Activated naive CD8-positive, alpha-beta T cell (primary cell): ENCODE measurements at regions not wholly inside any gene's neighbourhood (a gene's known extent, or its start where the extent isn't known, plus 50 kb on each side); places are given as distances from the start of the nearest gene placed in this dataset.

Experiments used
- H3K27ac Mint-ChIP-seq: one replicate; pipeline ENCODE4 v1.8.0; 2021; ENCODE audit warnings: mixed read lengths
- H3K27me3 Mint-ChIP-seq: one replicate; pipeline ENCODE4 v1.8.0; 2021; ENCODE audit warnings: mixed read lengths
- H3K36me3 Mint-ChIP-seq: one replicate; pipeline ENCODE4 v1.8.0; 2021; ENCODE audit warnings: mixed read lengths
- H3K4me1 Mint-ChIP-seq: one replicate; pipeline ENCODE4 v1.8.0; 2021; ENCODE audit warnings: low read depth, mixed read lengths
- H3K4me3 Mint-ChIP-seq: one replicate; pipeline ENCODE4 v1.8.0; 2021; ENCODE audit warnings: mild to moderate bottlenecking, mixed read lengths
- H3K9me3 Mint-ChIP-seq: one replicate; pipeline ENCODE4 v1.8.0; 2021; ENCODE audit warnings: low read depth, mixed read lengths

DNA sequence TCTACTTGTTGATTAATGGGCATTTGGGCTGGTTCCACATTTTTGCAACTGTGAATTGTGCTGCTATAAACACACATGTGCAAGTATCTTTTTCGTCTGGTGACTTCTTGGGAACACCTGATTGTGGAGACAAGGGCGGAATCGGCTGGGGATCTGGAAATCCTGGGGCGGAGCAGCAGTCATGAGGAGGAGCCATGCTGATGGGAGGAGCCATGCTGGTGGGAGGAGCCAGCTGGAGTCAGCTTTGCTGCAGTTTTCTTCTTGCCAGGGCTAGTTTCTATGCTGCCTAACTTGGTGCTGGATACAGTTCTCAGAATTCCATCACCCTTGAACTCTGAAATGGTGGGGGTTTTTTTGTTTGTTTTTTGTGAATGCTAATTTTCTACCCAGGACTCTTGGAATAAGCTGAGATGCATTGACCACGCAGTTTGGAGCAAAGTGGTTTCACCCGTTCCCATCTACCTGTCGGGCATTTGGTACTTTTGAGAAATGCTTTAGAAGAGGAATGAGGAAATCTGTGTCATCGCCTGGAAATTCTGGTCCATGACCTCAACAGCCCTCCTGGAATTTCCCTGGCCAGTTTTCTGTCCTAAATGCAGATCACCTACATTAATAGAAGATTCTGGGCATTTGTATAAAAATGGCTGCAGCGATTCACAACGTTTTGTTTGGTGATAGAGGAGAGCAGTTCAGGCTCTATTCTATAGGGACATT is 217.4 kb upstream of the ZFHX3 start:
- Mint-ChIP-seq H3K27ac (no peak overlapping the region), H3K4me1 (no peaks in the 10 kb centered on the region), H3K36me3 (no peaks in the 10 kb centered on the region), H3K4me3 (no peak overlapping the region), H3K27me3 (no peaks in the 10 kb centered on the region), H3K9me3 (no peaks in the 10 kb centered on the region)

DNA sequence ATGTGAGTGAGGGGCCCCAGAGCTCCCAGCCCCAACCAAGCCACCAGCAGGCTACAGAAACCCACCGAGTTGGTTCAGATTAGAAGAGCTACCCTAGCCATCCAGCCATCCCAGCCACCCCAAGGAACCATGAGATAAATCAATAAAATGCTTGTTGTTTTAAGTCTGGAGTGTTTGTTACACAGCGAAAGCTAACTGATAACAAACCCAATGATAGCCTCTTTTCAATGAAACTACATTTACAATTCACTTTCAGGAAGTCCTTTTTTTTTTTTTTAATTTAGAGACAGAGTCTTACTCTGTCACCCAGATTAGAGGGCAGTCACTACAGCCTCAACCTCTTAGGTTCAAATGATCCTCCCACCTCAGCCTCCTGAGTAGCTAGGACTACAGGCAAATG is 215.0 kb upstream of the ZFHX3 start:
- H3K9me3 Mint-ChIP-seq = no peaks in the 10 kb centered on the region
- no peaks in the 10 kb centered on the region for H3K36me3 Mint-ChIP-seq
- no peak overlapping the region for H3K27ac Mint-ChIP-seq
- no peaks in the 10 kb centered on the region for H3K27me3 Mint-ChIP-seq
- H3K4me1 Mint-ChIP-seq = no peaks in the 10 kb centered on the region
- H3K4me3 Mint-ChIP-seq = no peak overlapping the region

DNA sequence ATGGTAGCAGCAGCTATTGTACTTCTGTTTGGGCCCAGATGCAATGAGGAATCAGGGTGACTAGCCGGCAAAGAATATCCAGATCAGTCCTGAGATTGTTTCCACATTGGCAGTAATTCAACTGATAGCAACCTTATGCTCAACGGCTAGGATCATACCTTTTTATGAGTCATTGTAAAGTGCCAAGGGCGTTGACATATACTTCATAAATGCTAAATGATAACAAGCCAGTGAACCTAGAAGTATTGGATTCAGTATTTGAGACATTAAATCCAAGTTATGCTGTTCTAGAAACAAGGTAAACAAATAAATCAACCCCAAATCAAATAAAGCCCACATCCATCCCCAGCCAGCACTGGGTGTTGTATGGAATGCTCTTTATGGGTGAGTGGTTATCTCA is 207.1 kb upstream of the ZFHX3 start:
- Mint-ChIP-seq H3K27me3 (no peaks in the 10 kb centered on the region), H3K4me3 (no peak overlapping the region), H3K27ac (no peak overlapping the region), H3K4me1 (no peaks in the 10 kb centered on the region), H3K36me3 (no peaks in the 10 kb centered on the region), H3K9me3 (no peaks in the 10 kb centered on the region)

DNA sequence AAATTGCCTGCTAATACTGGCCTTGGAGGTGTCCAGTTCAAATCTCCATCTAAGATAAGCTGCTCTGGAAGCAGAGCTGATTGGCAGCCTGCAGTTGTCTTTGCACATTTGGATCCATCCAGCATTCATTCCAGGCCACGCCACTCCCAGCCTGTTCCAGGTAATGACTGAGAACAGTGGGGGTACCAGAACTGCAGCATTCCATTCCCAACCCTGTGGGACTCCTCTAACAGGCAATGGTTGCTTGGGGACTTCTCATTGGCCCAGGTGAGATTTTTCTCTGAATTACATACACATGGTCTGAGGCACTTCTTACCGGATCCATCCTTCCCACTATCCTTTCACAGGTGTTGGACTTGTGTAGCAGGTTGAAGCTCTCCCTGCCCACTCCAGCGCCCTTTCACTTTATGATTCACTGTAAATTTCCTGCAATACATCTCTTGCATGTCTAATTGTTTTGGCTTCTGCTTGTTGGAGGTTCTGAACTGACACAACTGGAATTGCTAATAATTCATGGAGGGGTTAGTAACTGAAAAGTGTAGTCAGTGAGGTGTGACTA is 206.1 kb upstream of the ZFHX3 start:
- no peak overlapping the region for H3K4me3 Mint-ChIP-seq
- H3K27me3 Mint-ChIP-seq = no peaks in the 10 kb centered on the region
- no peaks in the 10 kb centered on the region for H3K36me3 Mint-ChIP-seq
- no peaks in the 10 kb centered on the region for H3K4me1 Mint-ChIP-seq
- H3K9me3 Mint-ChIP-seq = no peaks in the 10 kb centered on the region
- H3K27ac Mint-ChIP-seq = no peak overlapping the region

DNA sequence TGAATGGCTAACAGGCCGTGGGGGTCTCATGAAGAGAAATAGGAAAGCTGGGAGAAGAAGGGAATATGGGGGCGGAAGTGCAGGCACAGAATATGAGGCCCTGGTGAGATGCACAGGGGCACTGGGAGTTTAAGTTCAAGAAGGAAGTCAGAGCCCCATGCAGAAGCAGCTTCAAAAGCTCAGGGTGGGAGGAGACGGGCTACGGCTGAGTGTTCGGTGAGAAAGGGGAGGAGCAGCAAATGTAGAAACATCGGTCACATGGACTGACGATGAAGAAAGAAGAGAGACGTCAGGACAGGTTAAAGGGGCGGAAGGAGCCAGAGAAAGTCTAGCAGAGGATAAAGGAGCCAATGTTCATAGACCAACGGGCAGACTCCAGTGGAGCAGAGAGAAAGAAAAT is 204.5 kb upstream of the ZFHX3 start:
- H3K4me3 Mint-ChIP-seq = no peak overlapping the region
- no peaks in the 10 kb centered on the region for H3K27me3 Mint-ChIP-seq
- H3K36me3 Mint-ChIP-seq = no peaks in the 10 kb centered on the region
- no peaks in the 10 kb centered on the region for H3K9me3 Mint-ChIP-seq
- no peaks in the 10 kb centered on the region for H3K4me1 Mint-ChIP-seq
- no peak overlapping the region for H3K27ac Mint-ChIP-seq

DNA sequence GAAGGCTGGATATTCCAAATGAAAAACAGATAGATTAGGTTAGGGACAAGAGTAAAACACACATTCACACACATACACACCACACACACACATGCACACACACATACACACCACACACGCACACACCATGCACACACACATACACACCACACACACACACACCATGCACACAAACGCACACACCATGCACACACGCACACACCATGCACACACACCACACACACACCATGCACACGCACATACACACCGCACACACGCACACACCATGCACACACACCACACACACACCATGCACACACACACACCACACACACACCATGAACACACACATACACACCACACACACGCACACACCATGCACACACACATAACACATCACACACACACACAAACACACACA is 203.7 kb upstream of the ZFHX3 start:
- Mint-ChIP-seq H3K4me3 (no peak overlapping the region), H3K4me1 (no peaks in the 10 kb centered on the region), H3K27ac (no peak overlapping the region), H3K9me3 (no peaks in the 10 kb centered on the region), H3K36me3 (no peaks in the 10 kb centered on the region), H3K27me3 (no peaks in the 10 kb centered on the region)

DNA sequence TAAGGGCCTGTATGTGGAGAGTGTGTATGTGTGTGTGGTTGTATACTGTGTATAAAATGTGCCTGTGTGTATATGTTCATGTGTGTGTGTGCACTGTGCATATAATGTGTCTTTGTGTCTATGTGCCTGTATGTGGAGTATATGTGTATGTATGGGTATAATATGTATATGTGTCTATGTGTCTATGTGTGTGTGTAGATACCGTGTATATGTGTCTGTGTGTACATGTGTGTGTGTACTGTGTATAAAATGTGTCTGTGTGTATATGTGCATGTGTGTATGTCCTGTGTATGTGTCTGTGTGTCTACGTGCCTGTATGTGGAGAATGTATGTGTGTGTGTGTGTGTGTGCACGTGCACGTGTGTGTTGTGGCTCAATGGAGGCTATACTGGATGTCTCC is 200.4 kb upstream of the ZFHX3 start:
- no peaks in the 10 kb centered on the region for H3K36me3 Mint-ChIP-seq
- no peak overlapping the region for H3K4me3 Mint-ChIP-seq
- no peaks in the 10 kb centered on the region for H3K27me3 Mint-ChIP-seq
- H3K27ac Mint-ChIP-seq = no peak overlapping the region
- no peaks in the 10 kb centered on the region for H3K4me1 Mint-ChIP-seq
- no peaks in the 10 kb centered on the region for H3K9me3 Mint-ChIP-seq

DNA sequence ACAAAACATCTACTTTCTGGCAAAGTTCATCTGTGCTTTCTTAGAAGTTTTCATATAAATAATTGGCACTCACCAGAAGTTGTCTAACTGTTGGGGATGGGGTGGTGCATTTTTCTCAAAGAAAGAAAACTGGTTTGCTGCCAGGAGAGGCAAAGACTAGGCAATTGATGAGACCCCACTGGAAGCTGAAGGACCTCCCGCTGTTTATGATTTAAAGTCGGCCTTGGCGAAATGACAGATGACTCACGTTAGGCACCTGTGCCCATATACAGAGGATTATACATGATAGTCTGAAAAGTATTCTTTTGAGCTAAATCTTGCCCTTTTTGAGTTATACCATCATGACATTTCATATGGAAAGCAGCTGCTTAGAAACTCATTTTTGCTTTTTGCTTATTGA is 193.0 kb upstream of the ZFHX3 start:
- Mint-ChIP-seq H3K27me3 (no peaks in the 10 kb centered on the region), H3K4me3 (no peak overlapping the region), H3K4me1 (no peaks in the 10 kb centered on the region), H3K9me3 (no peaks in the 10 kb centered on the region), H3K36me3 (no peaks in the 10 kb centered on the region), H3K27ac (no peak overlapping the region)

DNA sequence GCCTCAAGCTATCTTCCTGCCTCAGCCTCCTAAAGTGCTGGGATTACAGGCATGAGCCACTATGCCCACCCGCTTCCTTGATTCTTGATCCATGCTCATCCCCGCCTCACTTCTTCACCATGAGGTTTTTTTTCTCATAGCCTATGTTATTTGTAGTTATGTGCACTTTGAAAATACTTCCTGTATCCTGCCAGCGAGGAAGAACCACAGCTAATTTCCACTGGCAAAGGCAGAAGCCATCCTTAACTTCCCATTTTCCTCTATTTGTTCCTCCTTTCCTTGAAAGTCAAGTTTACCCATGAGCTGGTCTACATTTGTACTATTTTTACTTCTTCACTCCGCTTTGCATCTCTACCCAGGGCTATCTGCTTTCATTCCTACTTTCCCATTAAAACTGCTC is 189.7 kb upstream of the ZFHX3 start:
- no peaks in the 10 kb centered on the region for H3K4me1 Mint-ChIP-seq
- H3K36me3 Mint-ChIP-seq = no peaks in the 10 kb centered on the region
- H3K4me3 Mint-ChIP-seq = no peak overlapping the region
- no peaks in the 10 kb centered on the region for H3K27me3 Mint-ChIP-seq
- no peaks in the 10 kb centered on the region for H3K9me3 Mint-ChIP-seq
- no peak overlapping the region for H3K27ac Mint-ChIP-seq

DNA sequence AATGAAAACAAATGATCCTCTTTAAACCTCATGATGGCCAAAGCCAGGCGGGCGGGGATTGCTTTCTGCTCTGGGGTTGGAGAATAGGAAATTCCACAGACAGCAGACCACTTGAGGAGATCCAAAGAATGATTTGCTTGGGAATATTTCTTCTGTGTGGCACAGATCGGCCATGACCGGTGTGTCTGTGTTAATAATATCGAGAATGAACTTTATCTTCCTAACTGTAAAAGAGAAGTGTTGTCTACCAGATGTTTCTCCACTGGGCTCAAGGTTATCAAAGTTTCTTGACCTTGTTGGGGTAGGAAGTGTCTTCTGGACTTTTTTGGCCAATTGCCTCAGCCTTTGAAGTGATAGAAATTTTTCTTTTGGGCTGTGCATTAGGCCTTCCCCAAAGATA is 186.6 kb upstream of the ZFHX3 start:
- no peaks in the 10 kb centered on the region for H3K36me3 Mint-ChIP-seq
- H3K4me1 Mint-ChIP-seq = no peaks in the 10 kb centered on the region
- H3K4me3 Mint-ChIP-seq = no peak overlapping the region
- no peaks in the 10 kb centered on the region for H3K9me3 Mint-ChIP-seq
- H3K27me3 Mint-ChIP-seq = no peaks in the 10 kb centered on the region
- no peak overlapping the region for H3K27ac Mint-ChIP-seq

DNA sequence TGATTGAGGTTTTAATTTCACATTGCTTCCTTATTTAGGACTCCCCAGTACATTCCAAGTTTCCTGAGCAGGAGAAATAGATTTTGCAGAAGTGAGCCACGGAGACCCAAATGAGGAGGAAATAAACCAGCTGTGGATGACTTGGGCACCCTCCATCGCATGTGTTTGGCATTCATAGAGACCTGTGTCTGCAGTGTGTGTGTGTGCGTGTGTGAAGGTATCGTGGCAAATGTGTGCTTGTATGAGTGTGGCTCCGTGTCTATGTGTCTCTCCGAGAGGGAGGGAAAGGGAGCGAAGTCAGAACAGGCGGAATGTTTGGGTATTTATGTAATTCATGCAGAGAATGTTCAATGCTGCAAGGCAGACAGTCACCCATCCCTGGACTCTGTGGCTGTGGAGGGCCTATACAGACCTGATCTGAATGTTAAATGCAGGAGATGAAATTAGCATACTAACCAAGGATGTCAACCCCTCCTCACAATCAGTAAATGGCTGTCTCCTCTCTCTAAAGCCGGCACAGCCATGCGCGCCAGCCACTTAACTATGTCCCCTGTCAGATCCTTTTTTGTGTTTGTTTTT is 186.0 kb upstream of the ZFHX3 start:
- Mint-ChIP-seq H3K4me1 (no peaks in the 10 kb centered on the region), H3K27ac (no peak overlapping the region)

DNA sequence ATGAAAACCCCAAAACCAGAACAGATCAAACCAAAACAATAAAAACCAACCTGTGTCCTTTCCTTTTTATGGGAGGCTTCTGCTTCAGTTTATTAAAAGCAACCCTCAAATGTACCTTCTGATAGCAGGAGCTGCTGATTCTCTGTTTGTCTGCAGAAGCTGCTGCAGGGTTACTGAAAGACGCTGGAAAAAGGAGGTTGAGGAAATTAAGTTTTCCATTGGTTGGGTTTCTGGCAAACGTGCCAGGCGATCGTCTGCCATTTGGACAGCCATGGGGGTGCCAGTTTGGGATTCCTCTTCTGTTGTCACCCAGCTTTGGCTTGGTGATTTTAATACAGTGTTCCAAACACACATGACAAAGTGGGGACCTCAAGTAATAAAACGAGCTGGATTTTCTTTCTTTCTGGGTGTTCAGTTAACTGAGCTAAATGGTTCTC is 185.4 kb upstream of the ZFHX3 start:
- Mint-ChIP-seq H3K27ac (no peak overlapping the region), H3K4me1 (no peaks in the 10 kb centered on the region), H3K36me3 (no peaks in the 10 kb centered on the region), H3K4me3 (no peak overlapping the region), H3K9me3 (no peaks in the 10 kb centered on the region), H3K27me3 (no peaks in the 10 kb centered on the region)

More for the DNA sequence above, 186.0 kb upstream of the ZFHX3 start:
- no peak overlapping the region for H3K4me3 Mint-ChIP-seq
- H3K36me3 Mint-ChIP-seq = no peaks in the 10 kb centered on the region
- H3K27me3 Mint-ChIP-seq = no peaks in the 10 kb centered on the region
- no peaks in the 10 kb centered on the region for H3K9me3 Mint-ChIP-seq

DNA sequence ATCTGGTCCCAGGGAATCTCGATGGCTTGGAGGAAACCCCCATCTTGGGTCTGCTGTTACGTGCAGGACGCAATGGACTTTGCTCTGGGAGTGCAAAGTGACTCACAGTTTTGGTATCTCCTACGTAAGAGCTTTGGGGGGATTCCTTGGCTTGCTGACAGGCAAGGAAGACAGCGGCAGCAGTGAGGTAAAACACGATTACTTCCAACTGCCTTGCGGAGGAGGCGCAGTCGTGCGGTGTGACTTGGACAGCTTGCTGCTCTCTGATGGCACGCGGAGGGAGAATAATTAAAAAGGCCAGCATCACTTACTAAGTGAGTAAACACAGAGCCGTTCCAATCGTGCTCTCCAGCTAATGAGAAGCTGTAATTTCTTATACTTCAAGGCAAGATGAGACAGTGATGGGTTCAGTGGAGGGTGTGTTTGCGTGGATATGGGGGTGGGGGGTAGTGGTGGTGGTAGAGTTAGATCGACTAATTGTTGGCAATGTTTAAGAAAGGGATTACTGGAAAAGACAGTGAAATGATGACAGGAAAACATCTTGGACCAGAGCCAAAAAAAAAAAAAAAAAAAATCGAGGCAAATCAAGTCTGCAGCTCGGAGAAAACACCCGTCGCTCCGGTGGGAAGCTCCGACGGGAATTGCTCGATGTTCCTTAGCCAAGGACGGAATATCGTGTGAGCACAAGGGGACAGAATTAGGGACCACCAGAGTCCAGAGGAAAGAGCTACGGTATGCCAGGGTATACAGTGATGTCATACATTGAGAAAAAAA is 184.8 kb upstream of the ZFHX3 start:
- no peaks in the 10 kb centered on the region for H3K9me3 Mint-ChIP-seq
- no peak overlapping the region for H3K27ac Mint-ChIP-seq
- H3K4me1 Mint-ChIP-seq = no peaks in the 10 kb centered on the region
- H3K4me3 Mint-ChIP-seq = no peak overlapping the region
- H3K27me3 Mint-ChIP-seq = no peaks in the 10 kb centered on the region
- no peaks in the 10 kb centered on the region for H3K36me3 Mint-ChIP-seq

DNA sequence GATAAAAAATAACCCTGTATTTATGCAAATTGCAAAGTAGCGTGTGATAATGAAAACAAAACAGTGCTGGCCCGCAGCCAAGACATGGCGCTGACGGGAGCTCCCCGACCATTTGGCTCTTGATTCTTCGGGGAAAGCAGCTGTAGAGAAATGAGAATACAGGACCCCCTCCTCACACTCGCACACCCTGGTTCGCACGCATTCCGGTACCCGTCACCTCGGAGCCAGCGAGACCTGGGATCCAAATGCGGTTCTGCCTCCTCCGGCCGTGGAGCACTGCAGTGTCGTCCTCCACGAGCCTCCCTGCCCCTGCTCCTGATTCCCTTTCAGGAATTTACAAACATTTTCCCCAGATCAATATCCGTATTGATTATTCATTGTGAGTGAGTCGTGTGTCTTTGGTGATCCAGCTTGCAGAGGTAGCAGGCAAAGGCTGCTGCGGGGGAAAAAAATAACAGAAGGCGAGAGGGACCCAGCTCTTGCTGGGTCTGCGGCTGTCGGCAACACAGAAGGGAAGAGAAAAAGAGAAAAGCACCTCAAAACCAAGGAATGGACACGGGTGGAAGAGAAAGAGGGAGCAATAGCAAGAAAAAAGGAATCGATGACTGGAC is 184.1 kb upstream of the ZFHX3 start:
- Mint-ChIP-seq H3K9me3 (no peaks in the 10 kb centered on the region), H3K4me1 (no peaks in the 10 kb centered on the region), H3K36me3 (no peaks in the 10 kb centered on the region), H3K27ac (no peak overlapping the region), H3K27me3 (no peaks in the 10 kb centered on the region), H3K4me3 (no peak overlapping the region)

DNA sequence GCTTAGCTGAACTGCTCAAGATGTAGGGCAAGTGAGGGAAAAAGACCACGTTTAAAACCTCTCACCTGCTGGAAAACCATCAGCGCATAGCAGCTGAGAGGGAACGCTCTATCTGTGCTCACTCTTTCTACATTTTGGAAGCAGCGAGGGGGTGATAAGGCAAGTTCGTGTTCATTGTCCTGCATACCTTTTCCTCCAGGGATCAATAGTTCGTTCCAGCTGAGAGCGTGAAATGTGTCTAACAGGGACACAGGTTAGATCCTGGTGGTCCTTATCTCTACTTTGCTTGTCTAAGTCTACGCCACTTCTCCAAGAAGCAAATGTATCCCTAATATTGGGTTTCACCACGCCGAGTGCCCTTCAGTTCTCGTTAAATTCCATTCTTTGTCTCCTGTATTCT is 183.5 kb upstream of the ZFHX3 start:
- Mint-ChIP-seq H3K4me3 (no peak overlapping the region), H3K27me3 (no peaks in the 10 kb centered on the region), H3K27ac (no peak overlapping the region), H3K9me3 (no peaks in the 10 kb centered on the region), H3K4me1 (no peaks in the 10 kb centered on the region), H3K36me3 (no peaks in the 10 kb centered on the region)
